Left kidney (tissue), 1 donor: ENCODE measurements at regions not wholly inside any gene's neighbourhood (a gene's known extent, or its start where the extent isn't known, plus 50 kb on each side); places are given as distances from the start of the nearest gene placed in this dataset.
"Not testable (repeated sequence)": the region's sequence is repeated elsewhere in the genome, so short reads cannot be mapped to it uniquely, and the experiment has no call there.

ENCODE experiments used
- DNase-seq: peaks from one replicate; pipeline ENCODE4 v3.0.0-alpha.2; 2013

DNA sequence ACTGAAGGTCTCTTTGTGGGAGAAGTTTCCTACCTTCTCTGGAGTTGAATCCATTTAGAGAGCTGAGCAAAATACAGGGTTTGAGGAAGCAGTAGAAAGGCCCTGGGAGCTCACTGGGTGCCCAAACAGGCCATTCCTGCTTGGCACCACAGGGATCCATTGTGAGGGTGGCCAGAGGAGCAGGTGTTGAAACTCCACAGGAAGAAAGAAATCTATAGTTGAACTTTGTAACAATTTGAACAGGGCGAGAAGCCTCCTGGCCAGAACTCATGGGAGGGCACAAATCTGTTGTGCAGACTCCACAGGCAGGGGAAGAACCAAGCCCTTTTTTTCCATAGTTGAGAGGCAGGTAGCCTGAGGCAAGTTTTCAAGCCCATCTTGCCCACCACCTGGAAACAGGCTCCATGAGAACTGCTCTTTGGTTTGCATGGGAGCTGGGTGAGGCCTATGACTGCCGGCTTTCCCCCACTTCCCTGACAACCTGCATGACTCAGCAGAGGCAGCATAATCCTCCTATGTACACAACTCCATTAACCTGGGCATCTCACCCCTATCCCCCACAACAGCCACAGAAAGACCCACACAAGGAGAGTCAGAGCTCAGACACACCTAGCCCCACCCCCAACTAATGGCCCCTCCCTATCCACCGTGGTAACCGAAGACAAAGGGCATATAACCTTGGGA is 1053.0 kb downstream of the TSN start:
- DNase-seq, result no peak

GRCh38 chr2:122812214-122812613 is 1056.8 kb downstream of the TSN start:
- not testable (repeated sequence) for DNase-seq

DNA sequence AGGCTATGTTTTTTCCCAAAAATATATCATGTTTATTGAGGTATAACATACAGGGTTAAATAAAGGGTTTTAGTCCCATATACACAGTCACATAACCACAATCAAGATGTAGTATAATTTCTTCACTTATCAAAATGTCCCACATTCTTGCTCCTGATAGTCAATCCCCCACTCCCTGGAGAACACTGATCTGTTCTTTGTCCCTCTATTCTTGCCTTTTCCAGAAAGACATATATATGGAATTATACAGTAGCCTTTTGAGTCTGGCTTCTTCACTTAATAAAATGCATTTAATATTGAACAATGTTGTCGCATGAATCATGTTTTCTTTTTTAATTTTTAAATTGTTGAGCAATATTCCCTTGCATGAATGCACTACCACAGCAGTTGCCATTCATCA is 1059.7 kb downstream of the TSN start:
- DNase-seq, result no peak

- DNase-seq, result no peak
Observed at GRCh38 chr2:122816803-122817202, 1061.4 kb downstream of the TSN start.

GRCh38 chr2:122822319-122822718 is 1066.9 kb downstream of the TSN start:
- DNase-seq, result no peak

- no peak for DNase-seq
Observed at GRCh38 chr2:122830157-122830556, 1074.7 kb downstream of the TSN start.

GRCh38 chr2:122831649-122832048 is 1076.2 kb downstream of the TSN start:
- DNase-seq, result no peak

- no peak for DNase-seq
Observed at GRCh38 chr2:122843503-122843902, 1088.1 kb downstream of the TSN start.

GRCh38 chr2:122851161-122851560 is 1095.7 kb downstream of the TSN start:
- DNase-seq, result no peak

DNA sequence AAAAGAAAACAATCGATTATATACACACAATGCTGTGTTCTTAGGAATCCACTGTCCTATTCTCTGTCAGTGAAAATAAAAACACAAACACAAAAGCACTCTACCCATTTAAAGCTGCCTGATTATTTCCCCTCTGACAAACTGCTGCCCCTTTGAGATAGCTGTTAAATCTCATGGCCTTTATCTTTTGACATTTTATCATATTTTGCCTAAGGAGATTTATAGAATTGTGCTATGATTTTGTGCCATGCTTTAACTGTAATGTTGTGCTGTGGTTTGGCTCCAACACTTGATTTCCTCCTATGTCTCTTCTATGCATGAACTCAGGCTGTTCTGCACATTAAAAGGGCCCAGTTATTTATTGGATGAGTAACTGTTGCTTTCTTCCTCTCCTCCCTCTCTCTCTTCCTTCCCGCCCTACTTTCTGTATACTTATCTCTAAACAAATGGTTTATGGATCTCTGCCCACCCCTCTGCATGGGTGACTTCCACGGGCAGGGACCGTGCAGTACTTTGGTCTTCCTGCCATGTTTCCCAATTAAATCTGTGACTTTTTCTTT is 1096.6 kb downstream of the TSN start:
- DNase-seq, result no peak

GRCh38 chr2:122856696-122857095 is 1101.2 kb downstream of the TSN start:
- DNase-seq, result no peak

GRCh38 chr2:122858075-122858702 is 1102.7 kb downstream of the TSN start:
- no peak for DNase-seq

- DNase-seq, result no peak
Observed at GRCh38 chr2:122858813-122859212, 1103.4 kb downstream of the TSN start.

DNA sequence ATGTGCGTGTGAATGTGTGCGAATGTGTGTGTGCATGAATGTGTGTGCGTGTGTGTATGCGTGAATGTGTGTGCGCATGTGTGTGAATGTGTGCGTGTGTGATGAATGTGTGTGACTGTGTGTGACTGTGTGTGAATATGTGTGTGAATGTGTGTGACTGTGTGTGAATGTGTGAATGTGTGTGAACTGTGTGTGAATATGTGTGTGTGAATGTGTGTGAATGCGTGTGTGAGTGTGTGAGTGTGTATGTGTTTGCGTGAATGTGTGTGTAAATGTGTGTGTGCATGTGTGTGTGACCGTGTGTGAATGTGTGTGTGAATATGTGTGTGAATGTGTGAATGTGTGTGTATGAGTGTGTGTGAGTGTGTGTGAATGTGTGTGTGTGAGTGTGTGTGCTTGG is 1103.8 kb downstream of the TSN start:
- no peak for DNase-seq

GRCh38 chr2:122863532-122863931 is 1108.1 kb downstream of the TSN start:
- DNase-seq, result no peak

GRCh38 chr2:122864728-122865127 is 1109.3 kb downstream of the TSN start:
- DNase-seq, result no peak

GRCh38 chr2:122866095-122866494 is 1110.6 kb downstream of the TSN start:
- no peak for DNase-seq

DNA sequence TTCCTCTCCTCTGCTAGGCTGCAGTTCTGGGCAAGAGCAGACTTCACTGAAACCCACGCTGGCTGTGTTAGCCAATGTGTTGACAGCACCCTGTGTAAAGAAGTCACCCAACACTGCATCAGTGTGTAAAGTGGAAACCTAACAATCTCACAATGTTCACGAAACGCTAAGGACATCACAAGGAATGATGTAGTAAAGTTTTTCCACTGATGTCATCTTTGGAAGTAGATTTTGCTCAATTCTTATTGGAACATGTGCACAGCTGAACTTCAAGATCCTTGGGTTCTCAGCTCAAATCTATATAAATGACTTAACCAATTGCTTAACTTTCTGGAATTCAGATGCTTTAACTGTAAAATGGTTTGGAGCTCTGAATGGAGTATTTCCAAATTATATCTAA is 1112.5 kb downstream of the TSN start:
- no peak for DNase-seq

DNA sequence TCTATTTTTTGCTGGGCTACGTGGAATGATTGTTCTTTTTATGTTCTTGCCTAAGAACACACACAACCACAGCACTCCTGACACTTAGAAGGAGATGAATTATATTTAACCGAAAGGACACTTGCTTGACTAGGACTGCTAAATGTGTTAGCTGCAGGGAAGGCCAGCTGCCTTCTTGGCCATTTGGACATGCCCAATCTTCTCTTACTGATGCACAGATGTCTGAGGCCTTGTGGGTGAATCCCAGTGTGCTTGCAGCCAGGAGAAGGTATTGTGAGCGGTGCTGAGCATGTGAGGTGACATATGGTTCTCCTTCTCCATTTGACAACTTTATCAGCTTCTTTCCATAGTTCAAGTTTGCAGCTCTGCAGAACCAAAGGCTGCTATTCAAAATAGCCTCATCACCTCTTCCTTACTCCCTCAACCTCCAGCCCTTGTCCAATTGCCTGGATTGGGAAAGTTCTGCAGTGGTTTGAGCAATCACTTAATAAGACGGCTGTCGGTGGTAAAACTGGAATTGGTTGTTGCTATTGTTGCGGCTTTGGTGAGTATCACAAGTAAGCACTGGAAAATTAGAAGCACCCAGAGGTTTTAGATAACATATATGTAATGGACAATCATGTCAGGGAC is 1113.3 kb downstream of the TSN start:
- DNase-seq, result no peak

DNA sequence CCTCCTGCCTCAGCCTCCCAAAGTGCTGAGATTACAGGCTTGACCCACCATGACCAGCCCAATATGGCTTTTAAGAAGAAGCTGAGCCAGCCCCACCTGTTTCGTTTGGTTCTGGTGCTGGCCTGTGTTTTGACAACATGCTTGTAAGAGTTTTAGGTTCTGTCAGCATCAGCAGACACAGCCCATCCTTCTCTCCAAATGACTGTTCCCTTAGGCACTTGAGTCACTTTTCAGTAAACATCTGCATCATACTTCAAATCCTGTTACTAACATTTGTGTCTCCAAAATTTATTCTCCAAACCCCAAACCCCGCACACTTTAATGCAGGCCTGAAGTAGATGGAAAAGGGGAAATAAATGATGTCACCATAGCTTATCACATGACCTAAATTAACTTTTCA is 1118.5 kb downstream of the TSN start:
- DNase-seq, result no peak

DNA sequence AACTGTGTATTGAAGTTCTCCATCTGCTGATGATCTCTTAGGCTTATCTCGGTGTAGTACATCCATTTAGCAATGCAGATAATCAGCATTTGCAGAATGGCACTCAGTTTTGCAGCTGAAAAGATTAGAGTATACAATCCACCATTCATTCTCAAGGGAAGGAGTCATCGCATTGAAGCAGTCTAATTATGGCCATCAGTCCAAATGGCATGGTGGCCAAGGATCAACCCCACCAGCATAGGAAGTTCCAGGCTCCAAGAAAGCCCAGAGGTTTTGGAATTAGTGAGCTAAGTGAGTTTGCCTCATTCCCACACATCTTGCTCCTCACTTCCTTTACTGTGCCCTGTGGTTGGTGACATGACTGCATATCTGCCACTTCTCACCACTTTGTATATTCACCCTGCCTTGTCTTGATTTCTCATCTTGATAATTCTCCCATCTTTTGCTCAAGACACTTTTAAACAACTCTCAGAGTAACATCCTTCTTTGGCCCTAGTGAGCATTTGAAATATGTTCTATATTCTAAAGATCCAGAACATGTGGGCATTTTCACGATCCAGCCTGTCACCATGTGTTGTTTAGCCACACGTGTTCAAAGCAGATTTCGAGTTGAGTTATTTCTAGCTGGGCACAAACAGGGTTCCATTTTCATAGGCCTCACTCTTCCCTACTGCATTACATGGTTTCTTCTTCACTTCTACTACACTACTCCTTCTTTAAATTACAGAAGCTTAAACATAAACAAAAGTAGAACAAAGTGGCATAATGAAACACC is 1119.8 kb downstream of the TSN start:
- no peak for DNase-seq

- no peak for DNase-seq
Observed at GRCh38 chr2:122883849-122884248, 1128.4 kb downstream of the TSN start.

DNA sequence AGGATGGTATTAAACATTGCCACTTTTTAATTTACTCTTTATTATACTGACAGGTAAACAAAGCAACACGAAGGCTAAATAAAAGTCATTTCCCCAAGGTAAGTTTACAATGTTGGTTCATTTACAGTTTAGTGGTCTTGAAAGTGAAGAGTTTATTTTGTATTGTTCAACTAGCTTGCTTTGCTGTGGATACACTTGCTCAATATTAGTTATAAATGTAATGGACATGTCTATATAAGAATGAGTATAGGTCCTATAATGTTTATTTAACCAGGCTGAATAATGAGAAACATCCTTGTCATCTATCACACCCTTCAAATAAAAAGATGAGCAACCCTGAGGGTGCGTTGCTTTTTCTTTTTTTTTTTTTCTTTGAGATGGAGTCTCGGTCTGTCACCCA is 1129.4 kb downstream of the TSN start:
- no peak for DNase-seq
